Keratinocyte (primary cell): ENCODE measurements at regions not wholly inside any gene's neighbourhood (a gene's known extent, or its start where the extent isn't known, plus 50 kb on each side); places are given as distances from the start of the nearest gene placed in this dataset.

Experiments
- DNase-seq: peaks from one replicate; pipeline ENCODE4 v3.0.0-alpha.2; 2011; ENCODE audit warnings: low read depth, missing footprints, low spot score
- FAIRE-seq: peaks from 2 replicates; lab custom pipeline; 2011; peaks lifted over from hg19 to GRCh38; lab: Jason Lieb, UNC
- H2AFZ ChIP-seq: 2 replicates; pipeline ENCODE4 v1.6.0; 2012; ENCODE audit warnings: low read length, control low read depth, inconsistent platforms; ENCODE audit not compliant: control insufficient read depth
- H3K27ac ChIP-seq: 2 replicates; pipeline ENCODE4 v1.5.1; 2011; ENCODE audit warnings: low read length; ENCODE audit not compliant: control insufficient read depth, insufficient read depth
- H3K27me3 ChIP-seq: 3 replicates; pipeline ENCODE4 v1.6.0; 2011; ENCODE audit warnings: low read length; ENCODE audit not compliant: control insufficient read depth, insufficient read depth; ENCODE audit errors: extremely low read depth
- H3K36me3 ChIP-seq, 2 experiments: 2 replicates in 1 of 2; 3 replicates in 1 of 2; pipeline ENCODE4 v1.5.1; 2011; ENCODE audit warnings: low read length in 2 of 2, mild to moderate bottlenecking in 1 of 2; ENCODE audit not compliant: control insufficient read depth in 2 of 2, insufficient read depth in 2 of 2; ENCODE audit errors: extremely low read depth in 1 of 2
- H3K4me1 ChIP-seq: 3 replicates; pipeline ENCODE4 v1.5.1; 2011; ENCODE audit warnings: low read length; ENCODE audit not compliant: control insufficient read depth, insufficient read depth; ENCODE audit errors: extremely low read depth
- H3K4me2 ChIP-seq: 3 replicates; pipeline ENCODE4 v1.6.0; 2011; ENCODE audit warnings: low read depth, low read length; ENCODE audit not compliant: control insufficient read depth, insufficient read depth; ENCODE audit errors: extremely low read depth
- H3K4me3 ChIP-seq, 3 experiments: fragments of 200-600 bp in 1 of 3; sonication (generic) in 1 of 3; 2 replicates in 2 of 3; 3 replicates in 1 of 3; pipeline ENCODE4 v1.5.1; 2011 to 2016; ENCODE audit warnings: low read length in 3 of 3, mild to moderate bottlenecking in 3 of 3, control low read depth in 2 of 3, inconsistent platforms in 1 of 3, low read depth in 1 of 3, mixed read lengths in 1 of 3, mixed run types in 1 of 3, moderate library complexity in 1 of 3; ENCODE audit not compliant: control insufficient read depth in 2 of 3, insufficient read depth in 2 of 3; ENCODE audit errors: extremely low read depth in 1 of 3
- H3K79me2 ChIP-seq: 2 replicates; pipeline ENCODE4 v1.6.0; 2012; ENCODE audit warnings: low read length; ENCODE audit not compliant: control insufficient read depth, insufficient read depth
- H3K9ac ChIP-seq: 3 replicates; pipeline ENCODE4 v1.6.0; 2011; ENCODE audit warnings: low read length; ENCODE audit not compliant: control insufficient read depth, insufficient read depth; ENCODE audit errors: extremely low read depth
- H3K9me1 ChIP-seq: 3 replicates; pipeline ENCODE4 v1.6.0; 2011; ENCODE audit warnings: low read length; ENCODE audit not compliant: control insufficient read depth, insufficient read depth; ENCODE audit errors: extremely low read depth
- H3K9me3 ChIP-seq: 2 replicates; pipeline ENCODE4 v1.5.1; 2012; ENCODE audit warnings: low read depth, low read length; ENCODE audit not compliant: control insufficient read depth
- H4K20me1 ChIP-seq: 3 replicates; pipeline ENCODE4 v1.6.0; 2011; ENCODE audit warnings: low read length; ENCODE audit not compliant: control insufficient read depth, insufficient read depth; ENCODE audit errors: extremely low read depth
- EZH2 ChIP-seq: IDR thresholded peaks from one replicate; pipeline ENCODE4 v1.6.1; 2012; ENCODE audit warnings: inconsistent platforms, mild to moderate bottlenecking, low read length, moderate library complexity
- dilution Hi-C: fragments of 300-500 bp; cut with MboI; formaldehyde crosslinking; loops from one replicate; pipeline ENCODE4 v1.7.0; 2020; ENCODE audit warnings: low sequenced_read_pairs; ENCODE audit not compliant: extremely low pct_ligation_motif_present
- TF ChIP-seq, protein P1 (sequence below), 3 experiments: IDR thresholded peaks in 1 of 3; conservative IDR thresholded peaks in 1 of 3; optimal IDR thresholded peaks in 1 of 3; 2 replicates in 2 of 3; 3 replicates in 1 of 3; pipeline versions ENCODE3 to v1.5.1; 2011; ENCODE audit warnings: low read length in 3 of 3, mild to moderate bottlenecking in 3 of 3, moderate library complexity in 2 of 3, control low read depth in 1 of 3, inconsistent platforms in 1 of 3; ENCODE audit not compliant: insufficient read depth in 2 of 3; ENCODE audit errors: extremely low read depth in 1 of 3

DNA sequence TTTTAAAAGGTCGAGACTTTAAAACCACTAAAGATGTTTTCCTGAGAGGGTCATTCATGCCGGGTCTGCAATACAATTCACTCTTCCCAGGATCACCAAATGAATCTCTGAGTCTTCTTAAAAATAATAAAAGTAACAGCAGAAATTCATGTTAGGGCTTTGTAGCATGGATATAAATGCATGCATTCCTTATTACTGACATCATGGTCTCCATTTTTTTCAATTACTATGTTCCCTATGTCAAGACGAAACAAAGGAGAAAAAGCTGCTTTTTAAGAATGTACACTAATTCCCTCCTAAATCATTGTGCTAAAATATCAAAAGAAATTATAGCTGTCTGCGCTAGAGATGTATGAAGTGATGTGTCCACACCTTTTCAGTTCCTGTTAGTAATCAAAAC, 789.9 kb upstream of the LRRC4C start:
- dilution Hi-C loops: no loop called here
- no peaks in the 10 kb centered on the region for H4K20me1 ChIP-seq
- H3K79me2 ChIP-seq: no peaks in the 10 kb centered on the region
- H3K36me3 ChIP-seq: no peaks in the 10 kb centered on the region
- no peak overlapping the region for H3K9ac ChIP-seq
- H3K27me3 ChIP-seq: no peaks in the 10 kb centered on the region
- H3K4me3 ChIP-seq: no peak overlapping the region
- no peak for FAIRE-seq
- no peaks in the 10 kb centered on the region for H3K9me1 ChIP-seq
- H3K27ac ChIP-seq: no peak overlapping the region
- no peak for TF ChIP-seq EZH2
- TF ChIP-seq, protein P1, sequence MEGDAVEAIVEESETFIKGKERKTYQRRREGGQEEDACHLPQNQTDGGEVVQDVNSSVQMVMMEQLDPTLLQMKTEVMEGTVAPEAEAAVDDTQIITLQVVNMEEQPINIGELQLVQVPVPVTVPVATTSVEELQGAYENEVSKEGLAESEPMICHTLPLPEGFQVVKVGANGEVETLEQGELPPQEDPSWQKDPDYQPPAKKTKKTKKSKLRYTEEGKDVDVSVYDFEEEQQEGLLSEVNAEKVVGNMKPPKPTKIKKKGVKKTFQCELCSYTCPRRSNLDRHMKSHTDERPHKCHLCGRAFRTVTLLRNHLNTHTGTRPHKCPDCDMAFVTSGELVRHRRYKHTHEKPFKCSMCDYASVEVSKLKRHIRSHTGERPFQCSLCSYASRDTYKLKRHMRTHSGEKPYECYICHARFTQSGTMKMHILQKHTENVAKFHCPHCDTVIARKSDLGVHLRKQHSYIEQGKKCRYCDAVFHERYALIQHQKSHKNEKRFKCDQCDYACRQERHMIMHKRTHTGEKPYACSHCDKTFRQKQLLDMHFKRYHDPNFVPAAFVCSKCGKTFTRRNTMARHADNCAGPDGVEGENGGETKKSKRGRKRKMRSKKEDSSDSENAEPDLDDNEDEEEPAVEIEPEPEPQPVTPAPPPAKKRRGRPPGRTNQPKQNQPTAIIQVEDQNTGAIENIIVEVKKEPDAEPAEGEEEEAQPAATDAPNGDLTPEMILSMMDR (optimal IDR thresholded peaks at IDR 0.05 in 1 of 3, IDR thresholded peaks at IDR 0.05 in 1 of 3, conservative IDR thresholded peaks at IDR 0.05 in 1 of 3; ENCODE audit: extremely low read depth in 1 of 3, insufficient read depth in 2 of 3, low read length in 3 of 3): no peak
- DNase-seq: no peak
- H2AFZ ChIP-seq: peak overlapping the region; percentile 53
- peaks cover under 1% of the 10 kb centered on the region for H3K4me1 ChIP-seq
- H3K4me2 ChIP-seq: peak overlapping the region; percentile 6
- H3K9me3 ChIP-seq: no peaks in the 10 kb centered on the region

DNA sequence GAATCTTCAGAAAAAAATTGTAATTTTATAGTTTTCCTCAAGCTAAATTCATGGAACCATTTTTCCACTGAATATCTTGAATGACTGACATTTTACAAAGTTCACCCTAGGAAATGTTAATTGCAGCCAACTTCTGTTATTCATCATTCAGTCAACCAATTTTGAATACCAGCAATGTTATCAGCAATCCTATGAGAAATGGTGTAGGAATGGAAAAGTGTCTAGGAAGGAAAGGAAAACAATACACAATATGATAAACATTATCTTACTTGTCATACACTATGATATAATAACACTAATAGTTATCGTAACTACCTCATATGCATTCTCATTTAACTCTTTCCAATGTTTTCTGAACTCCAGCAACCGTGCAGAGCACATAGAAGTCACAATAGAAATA, 790.5 kb upstream of the LRRC4C start:
- no peaks in the 10 kb centered on the region for H3K4me1 ChIP-seq
- H3K4me3 ChIP-seq: no peak overlapping the region
- no peak for TF ChIP-seq EZH2
- TF ChIP-seq, protein P1 (optimal IDR thresholded peaks at IDR 0.05 in 1 of 3, IDR thresholded peaks at IDR 0.05 in 1 of 3, conservative IDR thresholded peaks at IDR 0.05 in 1 of 3; ENCODE audit: extremely low read depth in 1 of 3, insufficient read depth in 2 of 3, low read length in 3 of 3): no peak
- FAIRE-seq (no peak), DNase-seq (no peak)
- H4K20me1 ChIP-seq: no peaks in the 10 kb centered on the region
- H3K79me2 ChIP-seq: no peaks in the 10 kb centered on the region
- H2AFZ ChIP-seq: peak overlapping the region; percentile 53
- no peaks in the 10 kb centered on the region for H3K36me3 ChIP-seq
- no peaks in the 10 kb centered on the region for H3K9me3 ChIP-seq
- H3K9ac ChIP-seq: no peak overlapping the region
- H3K9me1 ChIP-seq: no peaks in the 10 kb centered on the region
- dilution Hi-C loops: no loop called here
- H3K27me3 ChIP-seq: no peaks in the 10 kb centered on the region
- H3K27ac ChIP-seq: no peak overlapping the region
- no peak overlapping the region for H3K4me2 ChIP-seq
